ENCODE measurements at regions not wholly inside any gene's neighbourhood (a gene's known extent, or its start where the extent isn't known, plus 50 kb on each side); places are given as distances from the start of the nearest gene placed in this dataset.
A peak's percentile ranks its signal among the peaks of the same experiment; 100 is the strongest.

GRCh38 chr5:4873652-4874051, 266.5 kb upstream of the ADAMTS16 start:
- no peak for TF ChIP-seq CTCF (IDR thresholded peaks at IDR 0.05)

GRCh38 chr5:4874097-4874496, 266.0 kb upstream of the ADAMTS16 start:
- TF ChIP-seq CTCF (IDR thresholded peaks at IDR 0.05): no peak

- no peak for TF ChIP-seq CTCF (IDR thresholded peaks at IDR 0.05)
These were observed 264.2 kb upstream of the ADAMTS16 start for GRCh38 chr5:4875942-4876341.

GRCh38 chr5:4876804-4877203, 263.3 kb upstream of the ADAMTS16 start:
- no peak for TF ChIP-seq CTCF (IDR thresholded peaks at IDR 0.05)

GRCh38 chr5:4877579-4877978, 262.6 kb upstream of the ADAMTS16 start:
- no peak for TF ChIP-seq CTCF (IDR thresholded peaks at IDR 0.05)

- TF ChIP-seq CTCF (IDR thresholded peaks at IDR 0.05): no peak
These were observed 261.1 kb upstream of the ADAMTS16 start for GRCh38 chr5:4879075-4879474.

GRCh38 chr5:4879693-4880303, 260.3 kb upstream of the ADAMTS16 start:
- peak; percentile 97 for TF ChIP-seq CTCF (IDR thresholded peaks at IDR 0.05)

- no peak for TF ChIP-seq CTCF (IDR thresholded peaks at IDR 0.05)
These were observed 259.8 kb upstream of the ADAMTS16 start for GRCh38 chr5:4880304-4880741.

All from LNCAP (cell line).